Activated CD4-positive, alpha-beta T cell treated with anti-CD3 and anti-CD28 coated beads for 4 hours (primary cell): ENCODE measurements at regions not wholly inside any gene's neighbourhood (a gene's known extent, or its start where the extent isn't known, plus 50 kb on each side); places are given as distances from the start of the nearest gene placed in this dataset.

Source experiments
- DNase-seq, 2 donors: peaks; one replicate each; pipeline ENCODE4 v3.0.0-alpha.2; 2020

- DNase-seq = no peak
Measured at GRCh38 chr19:29375429-29376119, 150.2 kb upstream of the VSTM2B start.

GRCh38 chr19:29376855-29377354, 148.9 kb upstream of the VSTM2B start:
- DNase-seq = no peak

- no peak for DNase-seq
Measured at GRCh38 chr19:29378126-29378525, 147.7 kb upstream of the VSTM2B start.

- DNase-seq = no peak
Measured at GRCh38 chr19:29378543-29379080, 147.2 kb upstream of the VSTM2B start.

GRCh38 chr19:29379257-29380021, 146.4 kb upstream of the VSTM2B start:
- no peak for DNase-seq

GRCh38 chr19:29380581-29380980, 145.2 kb upstream of the VSTM2B start:
- no peak for DNase-seq

- no peak for DNase-seq
Measured at GRCh38 chr19:29381353-29382203, 144.2 kb upstream of the VSTM2B start.

GRCh38 chr19:29383696-29384095, 142.1 kb upstream of the VSTM2B start:
- no peak for DNase-seq

GRCh38 chr19:29384656-29385055, 141.1 kb upstream of the VSTM2B start:
- DNase-seq = no peak

GRCh38 chr19:29385191-29385795, 140.5 kb upstream of the VSTM2B start:
- no peak for DNase-seq

GRCh38 chr19:29386970-29387369, 138.8 kb upstream of the VSTM2B start:
- DNase-seq = no peak

- DNase-seq = no peak
Measured at GRCh38 chr19:29387586-29387985, 138.2 kb upstream of the VSTM2B start.

GRCh38 chr19:29389495-29389894, 136.3 kb upstream of the VSTM2B start:
- no peak for DNase-seq

- DNase-seq = no peak
Measured at GRCh38 chr19:29390742-29391141, 135.1 kb upstream of the VSTM2B start.

- DNase-seq = no peak
Measured at GRCh38 chr19:29393915-29394460, 131.8 kb upstream of the VSTM2B start.

- DNase-seq = no peak
Measured at GRCh38 chr19:29395111-29395733, 130.6 kb upstream of the VSTM2B start.

GRCh38 chr19:29395734-29396414, 129.9 kb upstream of the VSTM2B start:
- no peak for DNase-seq

- DNase-seq = no peak
Measured at GRCh38 chr19:29396925-29397324, 128.9 kb upstream of the VSTM2B start.

GRCh38 chr19:29397748-29398147, 128.0 kb upstream of the VSTM2B start:
- DNase-seq = no peak

- DNase-seq = no peak
Measured at GRCh38 chr19:29399804-29400203, 126.0 kb upstream of the VSTM2B start.
